GOT3 (cell line): ENCODE measurements at regions not wholly inside any gene's neighbourhood (a gene's known extent, or its start where the extent isn't known, plus 50 kb on each side); places are given as distances from the start of the nearest gene placed in this dataset.

Experiments
- DNase-seq: peaks from one replicate; lab custom pipeline; 2025; ENCODE audit warnings: mixed read lengths; lab: John Stamatoyannopoulos, UW

GRCh38 chr7:116447966-116448839 is 51.3 kb upstream of the CAV2 start:
- DNase-seq: no peak

DNA sequence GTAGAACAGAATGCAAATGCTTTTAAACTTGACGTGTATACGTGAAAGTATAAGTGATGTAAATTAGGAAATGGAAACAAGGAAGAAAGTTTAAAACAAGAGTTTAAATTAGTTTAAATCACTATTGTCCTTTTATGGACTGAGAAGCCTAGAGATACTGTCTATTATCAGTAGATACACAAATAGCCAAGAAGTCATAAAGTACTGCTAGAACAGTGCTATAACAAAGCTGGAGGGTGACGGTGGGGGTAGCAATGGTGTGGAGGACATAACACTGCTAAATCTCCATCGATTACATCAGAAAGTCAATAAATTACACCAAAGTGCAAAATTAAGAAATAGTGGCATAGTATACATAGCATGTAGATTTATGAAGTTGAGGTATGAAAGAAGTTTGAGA is 50.1 kb upstream of the CAV2 start:
- DNase-seq: no peak
